ENCODE measurements at regions not wholly inside any gene's neighbourhood (a gene's known extent, or its start where the extent isn't known, plus 50 kb on each side); places are given as distances from the start of the nearest gene placed in this dataset.
"Not testable (repeated sequence)": the region's sequence is repeated elsewhere in the genome, so short reads cannot be mapped to it uniquely, and the experiment has no call there.

DNA sequence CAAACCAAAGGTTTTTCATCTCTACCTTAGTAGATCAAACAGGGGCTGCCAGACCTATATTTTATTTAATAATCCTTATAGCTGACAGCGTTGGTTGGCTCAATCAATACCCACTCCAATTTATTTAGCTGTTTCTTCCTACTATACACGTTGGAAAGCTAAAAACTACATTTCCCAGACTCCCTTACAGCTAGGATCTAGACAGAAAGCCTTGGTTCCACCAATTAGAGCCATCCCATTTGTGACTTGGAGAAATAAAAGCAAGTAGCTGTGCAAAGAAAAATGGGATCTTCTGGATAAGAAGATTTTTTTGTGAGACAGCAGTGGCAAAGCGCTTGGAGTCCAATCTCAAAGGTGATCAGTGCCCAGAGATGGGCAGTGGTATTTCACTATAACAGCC is 331.3 kb upstream of the MEIS1 start:
- H3K9me3 Mint-ChIP-seq, result no peaks in the 10 kb centered on the region
- no peaks in the 10 kb centered on the region for H3K27me3 Mint-ChIP-seq
- ATAC-seq, result no peak
- no peaks in the 10 kb centered on the region for H3K36me3 Mint-ChIP-seq (ENCODE audit: low read depth)
- no peak overlapping the region for H3K27ac Mint-ChIP-seq
- no peak overlapping the region for H3K4me3 Mint-ChIP-seq
- DNase-seq, result no peak
- no peaks in the 10 kb centered on the region for H3K4me1 Mint-ChIP-seq

DNA sequence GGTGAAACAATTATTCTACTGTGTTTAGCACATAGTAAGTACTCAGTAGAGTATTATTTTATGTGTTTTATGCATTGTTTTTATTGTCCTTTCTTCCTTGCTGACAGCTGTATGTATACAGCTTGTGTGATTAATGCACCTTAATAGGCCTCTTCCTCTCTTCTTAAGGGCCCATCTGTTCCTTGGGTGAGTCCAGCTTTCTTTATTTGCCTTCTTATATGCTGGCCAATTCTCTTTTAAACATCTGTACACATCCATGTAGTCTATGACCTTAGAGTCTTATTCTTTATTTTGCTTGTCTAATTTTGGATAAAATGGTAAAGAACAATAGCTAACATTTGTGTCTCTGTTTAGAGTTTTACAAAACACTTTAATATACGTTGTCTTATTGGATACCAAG is 333.7 kb upstream of the MEIS1 start:
- Mint-ChIP-seq H3K27ac (no peak overlapping the region), H3K27me3 (no peaks in the 10 kb centered on the region), H3K9me3 (no peaks in the 10 kb centered on the region), H3K4me1 (no peaks in the 10 kb centered on the region), H3K36me3 (ENCODE audit: low read depth) (no peaks in the 10 kb centered on the region), H3K4me3 (no peak overlapping the region)
- DNase-seq (no peak), ATAC-seq (no peak)

DNA sequence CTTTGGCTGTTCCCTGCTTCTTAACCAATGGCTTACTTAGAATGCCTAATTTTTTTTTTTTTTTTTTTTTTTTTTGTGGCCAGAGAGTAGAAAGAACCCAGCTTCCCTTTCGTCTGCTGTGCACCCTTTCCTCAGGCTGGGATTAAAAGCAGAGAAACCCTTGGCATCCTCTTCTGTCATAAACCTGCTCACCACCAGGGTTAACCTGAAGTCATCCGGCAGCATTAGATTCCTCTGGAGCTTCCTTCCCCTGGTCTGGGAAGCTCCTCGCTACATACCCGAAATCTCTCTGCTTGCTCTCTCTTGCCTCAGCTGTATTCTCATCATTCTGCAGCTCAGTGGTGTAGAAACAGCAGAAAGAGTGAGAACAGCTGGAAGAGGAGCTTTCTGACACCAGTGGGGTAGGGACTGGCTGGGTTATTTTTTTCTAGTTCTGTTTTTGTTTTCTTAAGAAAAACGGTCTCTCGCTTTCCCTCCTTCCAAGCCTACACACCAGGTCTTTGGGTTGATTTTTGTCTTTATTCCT is 339.0 kb upstream of the MEIS1 start:
- Mint-ChIP-seq H3K9me3 (peaks cover 5% of the 10 kb centered on the region), H3K4me3 (no peak overlapping the region), H3K27ac (no peak overlapping the region), H3K27me3 (no peaks in the 10 kb centered on the region), H3K4me1 (no peaks in the 10 kb centered on the region), H3K36me3 (ENCODE audit: low read depth) (no peaks in the 10 kb centered on the region)
- no peak for DNase-seq
- no peak for ATAC-seq

DNA sequence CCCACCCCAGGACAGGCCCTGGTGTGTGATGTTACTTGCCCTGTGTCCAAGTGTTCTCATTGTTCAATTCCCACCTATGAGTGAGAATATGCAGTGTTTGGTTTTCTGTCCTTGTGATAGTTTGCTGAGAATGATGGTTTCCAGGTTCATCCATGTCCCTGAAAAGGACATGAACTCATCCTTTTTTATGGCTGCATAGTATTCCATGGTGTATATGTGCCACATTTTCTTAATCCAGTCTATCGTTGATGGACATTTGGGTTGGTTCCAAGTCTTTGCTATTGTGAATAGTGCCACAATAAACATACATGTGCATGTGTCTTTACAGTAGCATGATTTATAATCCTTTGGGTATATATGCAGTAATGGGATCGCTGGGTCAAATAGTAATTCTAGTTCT is 340.2 kb upstream of the MEIS1 start:
- not testable (repeated sequence) for DNase-seq; H3K9me3 Mint-ChIP-seq; H3K27ac Mint-ChIP-seq; H3K36me3 Mint-ChIP-seq (ENCODE audit: low read depth); H3K4me1 Mint-ChIP-seq; H3K4me3 Mint-ChIP-seq; H3K27me3 Mint-ChIP-seq; ATAC-seq

- Mint-ChIP-seq H3K4me1 (no peaks in the 10 kb centered on the region), H3K27ac (no peak overlapping the region), H3K4me3 (no peak overlapping the region), H3K27me3 (no peaks in the 10 kb centered on the region), H3K36me3 (ENCODE audit: low read depth) (no peaks in the 10 kb centered on the region), H3K9me3 (peaks cover 13% of the 10 kb centered on the region)
- no peak for DNase-seq
- ATAC-seq, result no peak
Measured at GRCh38 chr2:66093371-66093770, 341.6 kb upstream of the MEIS1 start.

GRCh38 chr2:66084948-66085590 is 349.9 kb upstream of the MEIS1 start:
- peaks cover 4% of the 10 kb centered on the region for H3K27me3 Mint-ChIP-seq
- DNase-seq, result no peak

GRCh38 chr2:66082581-66082980 is 352.3 kb upstream of the MEIS1 start:
- Mint-ChIP-seq H3K27ac (no peak overlapping the region), H3K27me3 (peaks cover 4% of the 10 kb centered on the region), H3K9me3 (peaks cover 10% of the 10 kb centered on the region), H3K4me3 (no peak overlapping the region), H3K4me1 (no peaks in the 10 kb centered on the region), H3K36me3 (ENCODE audit: low read depth) (no peaks in the 10 kb centered on the region)
- ATAC-seq (no peak), DNase-seq (no peak)

More at GRCh38 chr2:66084948-66085590, 349.9 kb upstream of the MEIS1 start:
- H3K36me3 Mint-ChIP-seq (ENCODE audit: low read depth), result no peaks in the 10 kb centered on the region
- H3K4me1 Mint-ChIP-seq, result no peaks in the 10 kb centered on the region
- H3K4me3 Mint-ChIP-seq, result no peak overlapping the region
- no peak for ATAC-seq
- peaks cover 17% of the 10 kb centered on the region for H3K9me3 Mint-ChIP-seq
- H3K27ac Mint-ChIP-seq, result no peak overlapping the region

- Mint-ChIP-seq H3K9me3 (peaks cover 3% of the 10 kb centered on the region), H3K27me3 (peaks cover 4% of the 10 kb centered on the region), H3K4me3 (no peak overlapping the region), H3K27ac (no peak overlapping the region), H3K36me3 (ENCODE audit: low read depth) (no peaks in the 10 kb centered on the region), H3K4me1 (no peaks in the 10 kb centered on the region)
- ATAC-seq (no peak), DNase-seq (no peak)
Measured at GRCh38 chr2:66080127-66080526, 354.8 kb upstream of the MEIS1 start.

GRCh38 chr2:66073172-66073571 is 361.8 kb upstream of the MEIS1 start:
- no peaks in the 10 kb centered on the region for H3K27me3 Mint-ChIP-seq
- no peak for DNase-seq
- no peak overlapping the region for H3K4me3 Mint-ChIP-seq
- no peaks in the 10 kb centered on the region for H3K9me3 Mint-ChIP-seq
- no peaks in the 10 kb centered on the region for H3K4me1 Mint-ChIP-seq
- no peak for ATAC-seq
- H3K36me3 Mint-ChIP-seq (ENCODE audit: low read depth), result no peaks in the 10 kb centered on the region
- no peak overlapping the region for H3K27ac Mint-ChIP-seq

- H3K27me3 Mint-ChIP-seq, result no peaks in the 10 kb centered on the region
- H3K4me3 Mint-ChIP-seq, result no peak overlapping the region
- no peaks in the 10 kb centered on the region for H3K4me1 Mint-ChIP-seq
- peaks cover 3% of the 10 kb centered on the region for H3K9me3 Mint-ChIP-seq
- DNase-seq (no peak), ATAC-seq (no peak)
- H3K36me3 Mint-ChIP-seq (ENCODE audit: low read depth), result no peaks in the 10 kb centered on the region
- no peak overlapping the region for H3K27ac Mint-ChIP-seq
Measured at GRCh38 chr2:66070721-66071602, 364.0 kb upstream of the MEIS1 start.

DNA sequence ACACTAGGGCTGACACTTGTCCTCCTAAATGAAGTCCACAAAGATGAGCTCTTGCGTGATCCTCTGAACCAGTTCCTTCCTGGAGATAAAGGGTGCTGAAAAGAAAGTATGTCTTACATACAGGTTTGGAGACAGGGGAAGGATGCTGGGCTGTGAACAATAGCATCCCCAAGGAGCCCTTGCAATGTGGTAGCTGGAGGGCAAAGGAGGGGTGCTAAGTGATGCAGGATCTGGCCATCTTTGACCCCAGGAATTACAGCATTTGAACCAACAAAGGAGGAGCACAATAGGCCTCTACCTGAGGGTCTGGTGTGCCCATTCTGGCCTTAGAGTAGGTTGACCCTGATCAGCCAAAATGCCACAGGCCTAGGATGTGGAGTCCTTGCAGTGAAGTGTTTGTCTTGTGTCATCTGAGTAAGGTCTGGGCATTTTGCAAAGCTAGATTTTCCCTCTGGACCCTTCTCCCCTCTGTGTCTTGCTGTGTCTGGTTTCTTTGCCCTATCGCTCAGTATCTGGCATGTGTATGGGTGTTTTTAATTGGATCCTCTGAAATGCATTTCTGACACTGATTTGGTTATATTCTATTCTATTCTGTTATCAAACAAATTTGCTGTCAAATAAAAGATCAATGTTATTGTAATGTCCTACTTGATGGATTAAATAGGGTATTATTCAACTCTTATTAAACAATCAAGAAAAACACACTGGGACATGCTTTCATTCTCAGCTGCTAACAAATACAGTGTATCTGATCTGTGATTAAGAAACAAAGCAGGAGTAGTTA is 364.8 kb upstream of the MEIS1 start:
- ATAC-seq (no peak), DNase-seq (no peak)
- no peak overlapping the region for H3K4me3 Mint-ChIP-seq
- H3K9me3 Mint-ChIP-seq, result peaks cover 3% of the 10 kb centered on the region
- no peaks in the 10 kb centered on the region for H3K27me3 Mint-ChIP-seq
- H3K27ac Mint-ChIP-seq, result no peak overlapping the region
- no peaks in the 10 kb centered on the region for H3K36me3 Mint-ChIP-seq (ENCODE audit: low read depth)
- H3K4me1 Mint-ChIP-seq, result no peaks in the 10 kb centered on the region

DNA sequence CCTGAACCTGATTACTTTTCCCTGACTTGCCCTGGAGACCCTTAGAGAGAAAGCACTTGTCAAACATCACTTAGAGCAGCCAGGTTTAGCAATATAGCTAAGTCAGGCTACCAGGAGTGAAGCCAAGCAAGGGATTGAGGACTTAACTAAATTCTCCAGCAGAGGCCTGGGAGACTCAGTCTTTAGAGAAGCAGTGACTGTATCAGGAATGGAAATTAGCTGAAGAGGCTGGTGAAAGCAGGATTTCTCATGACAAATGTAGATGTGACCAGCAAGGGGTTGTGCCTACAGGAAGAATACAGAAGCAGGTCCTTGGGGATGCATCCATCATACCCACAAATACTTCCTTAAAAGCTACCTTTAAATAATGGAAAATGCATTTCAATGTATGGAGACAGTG is 368.9 kb upstream of the MEIS1 start:
- Mint-ChIP-seq H3K27me3 (peaks cover 8% of the 10 kb centered on the region), H3K4me1 (no peaks in the 10 kb centered on the region)
- ATAC-seq, result no peak

DNA sequence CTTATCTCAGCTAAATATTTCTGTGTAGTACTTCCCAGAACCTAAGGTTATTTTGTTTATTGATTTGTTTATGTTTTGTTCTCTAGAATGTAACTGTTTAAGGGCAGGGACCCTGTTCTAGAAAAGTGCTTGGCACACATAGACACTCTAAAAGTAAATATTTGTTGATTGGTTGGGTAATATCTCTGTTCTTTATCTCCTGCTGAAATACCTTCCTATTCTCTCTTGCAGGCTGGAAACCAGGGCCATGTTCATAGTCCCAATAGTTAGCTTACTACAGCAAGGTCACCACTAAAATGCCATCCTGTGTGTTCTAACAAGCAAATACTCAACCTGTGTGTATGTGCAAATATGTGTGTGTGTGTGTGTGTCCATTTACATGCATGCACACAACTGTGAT is 375.6 kb upstream of the MEIS1 start:
- Mint-ChIP-seq H3K27ac (no peak overlapping the region), H3K27me3 (peaks cover 10% of the 10 kb centered on the region), H3K4me3 (no peak overlapping the region), H3K9me3 (peaks cover 6% of the 10 kb centered on the region), H3K4me1 (no peaks in the 10 kb centered on the region), H3K36me3 (ENCODE audit: low read depth) (no peaks in the 10 kb centered on the region)
- no peak for DNase-seq
- ATAC-seq, result no peak

More for the DNA sequence above, 368.9 kb upstream of the MEIS1 start:
- Mint-ChIP-seq H3K36me3 (ENCODE audit: low read depth) (no peaks in the 10 kb centered on the region), H3K27ac (no peak overlapping the region), H3K9me3 (peaks cover 3% of the 10 kb centered on the region), H3K4me3 (no peak overlapping the region)
- no peak for DNase-seq

- no peaks in the 10 kb centered on the region for H3K36me3 Mint-ChIP-seq (ENCODE audit: low read depth)
- ATAC-seq (no peak), DNase-seq (no peak)
- H3K4me1 Mint-ChIP-seq, result no peaks in the 10 kb centered on the region
- H3K27ac Mint-ChIP-seq, result no peak overlapping the region
- H3K27me3 Mint-ChIP-seq, result peaks cover 6% of the 10 kb centered on the region
- H3K4me3 Mint-ChIP-seq, result no peak overlapping the region
- peaks cover 7% of the 10 kb centered on the region for H3K9me3 Mint-ChIP-seq
Measured at GRCh38 chr2:66058675-66059074, 376.2 kb upstream of the MEIS1 start.

All from activated naive CD8-positive, alpha-beta T cell treated with anti-CD3 and anti-CD28 coated beads, Interleukin-2, amount 50 U/mL, for 24 hours (primary cell).